ENCODE measurements at regions not wholly inside any gene's neighbourhood (a gene's known extent, or its start where the extent isn't known, plus 50 kb on each side); places are given as distances from the start of the nearest gene placed in this dataset.
"Not testable (repeated sequence)": the region's sequence is repeated elsewhere in the genome, so short reads cannot be mapped to it uniquely, and the experiment has no call there.

DNA sequence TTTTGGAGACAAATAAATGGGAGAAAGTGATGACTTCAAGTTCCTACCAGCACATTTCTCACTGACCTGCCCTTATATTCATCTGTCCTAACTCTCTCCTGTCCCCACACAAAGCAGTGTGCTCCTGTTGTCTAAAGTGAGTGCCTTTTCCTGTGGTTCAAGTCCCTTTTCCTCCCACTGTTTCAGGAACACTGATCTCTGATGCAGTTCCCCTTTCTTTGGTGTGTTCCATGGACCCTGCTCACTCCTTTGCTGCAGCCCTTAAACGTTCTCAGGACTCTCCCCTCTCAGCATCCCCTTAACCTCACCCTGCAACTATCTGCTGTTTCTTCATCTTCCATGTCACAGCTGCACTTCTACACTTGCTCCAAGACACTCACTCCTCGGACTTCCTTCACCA lies 195.8 kb upstream of the ETV3 start:
- TF ChIP-seq, protein P1, sequence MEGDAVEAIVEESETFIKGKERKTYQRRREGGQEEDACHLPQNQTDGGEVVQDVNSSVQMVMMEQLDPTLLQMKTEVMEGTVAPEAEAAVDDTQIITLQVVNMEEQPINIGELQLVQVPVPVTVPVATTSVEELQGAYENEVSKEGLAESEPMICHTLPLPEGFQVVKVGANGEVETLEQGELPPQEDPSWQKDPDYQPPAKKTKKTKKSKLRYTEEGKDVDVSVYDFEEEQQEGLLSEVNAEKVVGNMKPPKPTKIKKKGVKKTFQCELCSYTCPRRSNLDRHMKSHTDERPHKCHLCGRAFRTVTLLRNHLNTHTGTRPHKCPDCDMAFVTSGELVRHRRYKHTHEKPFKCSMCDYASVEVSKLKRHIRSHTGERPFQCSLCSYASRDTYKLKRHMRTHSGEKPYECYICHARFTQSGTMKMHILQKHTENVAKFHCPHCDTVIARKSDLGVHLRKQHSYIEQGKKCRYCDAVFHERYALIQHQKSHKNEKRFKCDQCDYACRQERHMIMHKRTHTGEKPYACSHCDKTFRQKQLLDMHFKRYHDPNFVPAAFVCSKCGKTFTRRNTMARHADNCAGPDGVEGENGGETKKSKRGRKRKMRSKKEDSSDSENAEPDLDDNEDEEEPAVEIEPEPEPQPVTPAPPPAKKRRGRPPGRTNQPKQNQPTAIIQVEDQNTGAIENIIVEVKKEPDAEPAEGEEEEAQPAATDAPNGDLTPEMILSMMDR (IDR thresholded peaks at IDR 0.05; ENCODE audit: insufficient read depth, low read length) = no peak

DNA sequence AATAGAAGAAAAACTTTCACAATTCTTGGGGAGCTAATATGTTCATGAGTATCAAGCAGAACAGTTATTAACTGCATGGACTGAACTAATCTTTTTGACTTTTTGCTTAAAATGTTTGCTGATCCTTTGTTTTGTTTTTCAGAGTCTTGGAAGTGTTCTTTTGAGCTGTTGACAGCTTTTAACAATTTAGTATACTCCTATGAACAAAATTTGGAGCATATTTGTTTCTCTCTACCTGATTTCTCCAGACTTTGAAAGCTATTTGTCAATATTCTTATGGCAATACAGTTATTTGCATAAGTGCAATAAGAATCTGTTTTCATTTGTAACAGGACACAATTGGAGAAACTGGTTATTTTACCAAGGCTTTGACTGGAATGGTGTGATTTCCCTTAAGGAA lies 192.0 kb upstream of the ETV3 start:
- DNase-seq (ENCODE audit: low read depth); H3K4me3 ChIP-seq (ENCODE audit: low read depth, low read length): not testable (repeated sequence)

More for the DNA sequence above, 195.8 kb upstream of the ETV3 start:
- DNase-seq (ENCODE audit: low read depth) = no peak
- no peak overlapping the region for H3K4me3 ChIP-seq (ENCODE audit: low read depth, low read length)

DNA sequence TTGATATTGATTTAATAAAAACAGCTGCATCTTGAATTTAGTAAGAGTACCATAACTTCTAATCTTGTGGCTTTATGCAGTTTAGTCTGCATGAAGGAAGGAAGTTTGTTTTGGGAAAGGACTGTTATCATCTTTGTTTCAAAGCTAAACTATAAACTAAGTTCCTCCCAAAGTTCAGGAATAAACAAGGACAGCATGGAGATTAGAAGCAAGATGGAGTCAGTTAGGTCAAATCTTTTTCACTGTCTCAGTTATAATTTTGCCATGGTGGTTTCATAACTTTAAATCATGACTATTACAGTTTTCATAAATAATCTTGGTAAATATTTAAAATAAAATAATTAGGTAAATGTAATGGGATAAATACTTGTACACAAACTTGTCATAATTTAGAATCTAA lies 189.9 kb upstream of the ETV3 start:
- not testable (repeated sequence) for H3K4me3 ChIP-seq (ENCODE audit: low read depth, low read length); DNase-seq (ENCODE audit: low read depth)

DNA sequence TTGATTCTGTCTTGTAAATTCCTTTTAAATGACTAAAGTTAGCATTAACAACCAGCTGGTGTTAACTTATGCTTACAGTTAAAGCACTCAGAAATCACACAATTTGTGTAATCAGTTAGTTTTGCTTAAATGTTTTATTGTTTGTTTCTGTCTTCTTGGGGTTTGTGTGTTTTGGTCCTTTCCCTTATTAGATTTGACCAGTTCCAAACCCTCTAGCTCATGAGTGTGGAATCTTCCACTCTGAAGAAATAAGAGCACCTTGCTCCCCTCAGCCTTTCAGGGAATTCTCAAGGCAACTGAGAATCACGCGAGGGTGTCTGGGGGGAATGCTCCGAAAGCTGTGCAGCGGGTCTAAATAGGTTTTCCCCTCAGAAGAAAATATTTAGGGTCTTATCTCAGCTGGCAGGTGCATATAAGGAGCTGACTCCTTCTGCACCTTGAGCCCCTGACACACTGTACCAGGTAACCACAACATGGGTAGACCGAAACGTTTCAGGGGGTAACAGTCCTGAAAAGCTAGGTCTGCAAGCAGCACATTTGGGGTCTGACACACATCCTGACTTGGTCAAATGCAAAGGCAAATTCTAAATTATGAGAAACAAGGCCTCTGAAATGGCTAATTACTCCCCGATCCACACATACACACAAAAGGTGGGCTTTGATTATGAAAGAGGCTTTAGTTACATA lies 188.1 kb upstream of the ETV3 start:
- no peak overlapping the region for H3K4me3 ChIP-seq (ENCODE audit: low read depth, low read length)
- TF ChIP-seq, protein P1 (IDR thresholded peaks at IDR 0.05; ENCODE audit: insufficient read depth, low read length) = no peak
- DNase-seq (ENCODE audit: low read depth) = no peak

DNA sequence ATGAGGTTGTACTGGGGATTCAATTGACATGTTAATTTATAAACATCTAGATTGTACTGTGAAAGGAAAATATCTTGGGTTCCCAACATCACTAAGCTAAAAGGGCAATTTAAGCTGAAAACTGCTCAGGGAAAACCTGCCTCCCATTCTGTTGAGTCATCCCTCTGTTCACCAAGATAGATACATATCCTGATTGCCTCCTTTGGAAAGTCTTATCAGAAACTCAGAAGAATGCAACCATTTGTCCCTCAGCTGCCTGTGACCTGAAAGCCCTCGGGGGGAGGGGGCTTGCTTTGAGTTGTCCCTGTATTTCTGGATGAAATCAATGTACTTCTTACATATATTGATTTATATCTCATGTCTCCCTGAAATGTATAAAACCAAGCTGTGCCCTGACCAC lies 187.0 kb upstream of the ETV3 start:
- TF ChIP-seq, protein P1 (IDR thresholded peaks at IDR 0.05; ENCODE audit: insufficient read depth, low read length) = no peak
- H3K4me3 ChIP-seq (ENCODE audit: low read depth, low read length) = no peak overlapping the region
- DNase-seq (ENCODE audit: low read depth) = no peak

DNA sequence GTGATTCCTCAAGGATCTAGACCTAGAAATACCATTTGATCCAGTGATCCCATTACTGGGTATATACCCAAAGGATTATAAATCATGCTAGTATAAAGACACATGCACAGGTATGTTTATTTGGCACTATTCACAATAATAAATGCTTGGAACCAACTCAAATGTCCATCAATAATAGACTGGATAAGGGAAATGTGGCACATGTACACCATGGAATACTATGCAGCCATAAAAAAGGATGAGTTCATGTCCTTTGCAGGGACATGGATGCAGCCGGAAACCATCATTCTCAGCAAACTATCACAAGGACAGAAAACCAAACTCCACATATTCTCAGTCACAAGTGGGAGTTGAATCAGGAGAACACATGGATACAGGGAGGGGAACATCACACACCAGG lies 183.8 kb upstream of the ETV3 start:
- not testable (repeated sequence) for DNase-seq (ENCODE audit: low read depth); H3K4me3 ChIP-seq (ENCODE audit: low read depth, low read length)

DNA sequence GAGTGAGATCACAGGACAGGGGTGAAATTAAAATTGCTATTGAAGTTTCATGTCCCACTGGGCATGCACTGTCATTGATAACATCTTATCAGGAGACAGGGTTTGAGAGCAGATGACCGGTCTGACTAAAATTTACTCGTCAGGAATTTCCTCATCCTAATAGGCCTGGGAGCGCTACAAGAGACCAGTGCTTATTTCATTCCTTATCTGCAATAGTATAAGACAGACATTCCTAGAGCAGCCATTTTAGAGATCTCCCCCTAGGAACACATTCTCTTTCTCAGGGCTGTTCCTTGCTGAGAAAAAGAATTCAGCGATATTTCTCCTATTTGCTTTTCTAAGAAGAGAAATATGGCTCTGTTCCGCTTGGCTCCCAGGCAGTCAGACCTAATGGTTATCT lies 181.4 kb upstream of the ETV3 start:
- TF ChIP-seq, protein P1 (IDR thresholded peaks at IDR 0.05; ENCODE audit: insufficient read depth, low read length) = no peak
- no peak for DNase-seq (ENCODE audit: low read depth)
- no peak overlapping the region for H3K4me3 ChIP-seq (ENCODE audit: low read depth, low read length)

DNA sequence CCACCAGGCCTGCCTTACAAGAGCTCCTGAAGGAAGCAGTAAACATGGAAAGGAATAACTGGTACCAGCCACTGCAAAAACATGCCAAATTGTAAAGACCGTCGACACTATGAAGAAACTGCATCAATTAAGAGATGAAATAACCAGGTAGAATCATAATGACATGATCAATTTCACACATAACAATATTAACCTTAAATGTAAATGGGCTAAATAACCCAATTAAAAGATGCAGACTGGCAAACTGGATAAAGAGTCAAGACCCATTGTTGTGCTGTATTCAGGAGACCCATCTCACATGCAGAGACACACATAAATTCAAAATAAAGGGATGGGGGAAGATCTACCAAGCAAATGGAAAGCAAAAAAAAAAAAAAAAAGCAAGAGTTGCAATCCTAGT lies 179.0 kb upstream of the ETV3 start:
- not testable (repeated sequence) for DNase-seq (ENCODE audit: low read depth); H3K4me3 ChIP-seq (ENCODE audit: low read depth, low read length)

DNA sequence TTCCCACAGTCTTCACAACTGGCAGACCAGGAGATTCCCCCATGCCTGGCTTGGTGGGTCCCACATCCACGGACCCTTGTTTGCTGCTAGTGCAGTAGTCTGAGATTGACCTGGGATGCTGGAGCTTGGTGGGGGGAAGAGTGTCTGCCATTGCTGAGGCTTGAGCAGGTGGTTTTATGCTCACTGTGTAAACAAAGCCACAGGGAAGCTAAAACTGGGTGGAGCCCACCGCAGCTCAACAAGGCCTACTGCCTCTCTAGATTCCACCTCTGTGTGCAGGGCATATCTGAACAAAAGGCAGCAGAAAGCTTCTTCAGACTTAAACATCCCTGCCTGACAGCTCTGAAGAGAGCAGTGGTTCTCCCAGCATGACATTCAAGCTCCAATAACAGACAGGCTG lies 177.3 kb upstream of the ETV3 start:
- DNase-seq (ENCODE audit: low read depth) = no peak
- TF ChIP-seq, protein P1 (IDR thresholded peaks at IDR 0.05; ENCODE audit: insufficient read depth, low read length) = no peak
- no peak overlapping the region for H3K4me3 ChIP-seq (ENCODE audit: low read depth, low read length)

Data from fibroblast of the aortic adventitia (primary cell).